ENCODE measurements at regions not wholly inside any gene's neighbourhood (a gene's known extent, or its start where the extent isn't known, plus 50 kb on each side); places are given as distances from the start of the nearest gene placed in this dataset.

DNA sequence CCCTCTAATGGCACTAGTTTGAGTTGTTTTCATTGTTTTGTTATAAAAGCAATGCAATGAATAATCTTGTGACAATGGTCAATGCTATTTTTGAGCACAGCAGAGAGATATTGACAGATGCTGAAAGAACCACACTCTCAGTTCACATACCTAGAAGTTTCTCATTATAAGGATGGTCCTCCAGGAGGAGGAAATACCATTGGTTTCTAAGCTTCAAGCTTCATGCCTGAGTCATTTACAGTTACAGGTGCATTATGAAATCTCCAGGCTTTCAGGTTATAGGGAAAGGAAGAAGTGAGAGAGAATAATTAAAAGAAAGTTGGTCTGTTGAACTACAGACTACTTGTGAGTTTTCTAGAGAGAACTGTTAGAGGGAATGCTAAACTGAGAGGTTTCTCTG lies 75.3 kb downstream of the PWWP3B start:
- intact Hi-C loops (cut with micrococcal nuclease) = no loop called here
- Histone ChIP-seq H4K91ac (ENCODE audit: insufficient read depth, low read depth, low read length) (no peak overlapping the region), H2BK5ac (ENCODE audit: low read depth, low read length, poor library complexity, severe bottlenecking) (no peak overlapping the region), H4K20me1 (ENCODE audit: insufficient read depth, low read length) (no peaks in the 10 kb centered on the region), H2AFZ (replicated peaks; ENCODE audit: low read length, poor library complexity) (no peak overlapping the region), H2BK20ac (ENCODE audit: low read depth, low read length) (no peak overlapping the region), H3K4ac (ENCODE audit: low read depth, low read length) (no peak overlapping the region), H3K18ac (ENCODE audit: low read depth, low read length) (no peak overlapping the region), H3K4me1 (ENCODE audit: control insufficient read depth, insufficient read depth, low read length) (no peaks in the 10 kb centered on the region), H3K9me1 (ENCODE audit: insufficient read depth, low read length) (no peaks in the 10 kb centered on the region), H3K14ac (replicated peaks; ENCODE audit: low read depth, low read length) (no peak overlapping the region), H3K79me1 (ENCODE audit: low read depth in 1 of 2, low read length in 2 of 2) (no peaks in the 10 kb centered on the region), H3K27ac (ENCODE audit: insufficient read depth, low read length) (no peak overlapping the region), H3K56ac (ENCODE audit: extremely low read depth, insufficient read depth, low read length) (no peak overlapping the region), H4K5ac (ENCODE audit: low read depth, low read length) (no peak overlapping the region), H3K4me3 (ENCODE audit: insufficient read depth, low read depth, low read length) (no peak overlapping the region), H2BK15ac (ENCODE audit: low read depth, low read length) (no peak overlapping the region), H2AK9ac (replicated peaks; ENCODE audit: low read depth, low read length, poor library complexity) (no peak overlapping the region), H3K23ac (ENCODE audit: low read depth, low read length) (no peak overlapping the region), H3K9ac (ENCODE audit: low read depth, low read length) (no peak overlapping the region), H3K27me3 (ENCODE audit: control insufficient read depth, insufficient read depth, low read length) (no peaks in the 10 kb centered on the region; the same call in 1 of the 2 replicates), H3K9me3 (ENCODE audit: control insufficient read depth, insufficient read depth, low read length) (no peaks in the 10 kb centered on the region), H2BK120ac (ENCODE audit: low read depth, low read length) (no peak overlapping the region), H4K8ac (ENCODE audit: low read depth in 2 of 2, low read length in 2 of 2) (no peak overlapping the region), H2AK5ac (ENCODE audit: low read depth, low read length) (no peak overlapping the region), H3K4me2 (ENCODE audit: low read depth, low read length) (no peak overlapping the region), H3K36me3 (ENCODE audit: control insufficient read depth, insufficient read depth, low read length) (no peaks in the 10 kb centered on the region)
- ChIA-PET POLR2A (ENCODE audit: unreplicated experiment) (no interaction called here), CTCF (no interaction called here)
- ATAC-seq (ENCODE audit: low read depth) (no peak), DNase-seq (no peak)
- TF ChIP-seq, protein P1, sequence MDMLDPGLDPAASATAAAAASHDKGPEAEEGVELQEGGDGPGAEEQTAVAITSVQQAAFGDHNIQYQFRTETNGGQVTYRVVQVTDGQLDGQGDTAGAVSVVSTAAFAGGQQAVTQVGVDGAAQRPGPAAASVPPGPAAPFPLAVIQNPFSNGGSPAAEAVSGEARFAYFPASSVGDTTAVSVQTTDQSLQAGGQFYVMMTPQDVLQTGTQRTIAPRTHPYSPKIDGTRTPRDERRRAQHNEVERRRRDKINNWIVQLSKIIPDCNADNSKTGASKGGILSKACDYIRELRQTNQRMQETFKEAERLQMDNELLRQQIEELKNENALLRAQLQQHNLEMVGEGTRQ (IDR thresholded peaks at IDR 0.05; ENCODE audit: low read depth, low read length) = no peak
- TF ChIP-seq, protein P2, sequence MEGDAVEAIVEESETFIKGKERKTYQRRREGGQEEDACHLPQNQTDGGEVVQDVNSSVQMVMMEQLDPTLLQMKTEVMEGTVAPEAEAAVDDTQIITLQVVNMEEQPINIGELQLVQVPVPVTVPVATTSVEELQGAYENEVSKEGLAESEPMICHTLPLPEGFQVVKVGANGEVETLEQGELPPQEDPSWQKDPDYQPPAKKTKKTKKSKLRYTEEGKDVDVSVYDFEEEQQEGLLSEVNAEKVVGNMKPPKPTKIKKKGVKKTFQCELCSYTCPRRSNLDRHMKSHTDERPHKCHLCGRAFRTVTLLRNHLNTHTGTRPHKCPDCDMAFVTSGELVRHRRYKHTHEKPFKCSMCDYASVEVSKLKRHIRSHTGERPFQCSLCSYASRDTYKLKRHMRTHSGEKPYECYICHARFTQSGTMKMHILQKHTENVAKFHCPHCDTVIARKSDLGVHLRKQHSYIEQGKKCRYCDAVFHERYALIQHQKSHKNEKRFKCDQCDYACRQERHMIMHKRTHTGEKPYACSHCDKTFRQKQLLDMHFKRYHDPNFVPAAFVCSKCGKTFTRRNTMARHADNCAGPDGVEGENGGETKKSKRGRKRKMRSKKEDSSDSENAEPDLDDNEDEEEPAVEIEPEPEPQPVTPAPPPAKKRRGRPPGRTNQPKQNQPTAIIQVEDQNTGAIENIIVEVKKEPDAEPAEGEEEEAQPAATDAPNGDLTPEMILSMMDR (conservative IDR thresholded peaks at IDR 0.05; ENCODE audit: low read depth, low read length) = no peak
- TF ChIP-seq FOS (IDR thresholded peaks at IDR 0.05; ENCODE audit: low read depth, low read length) (no peak), RCOR1 (IDR thresholded peaks at IDR 0.05; ENCODE audit: insufficient replicate concordance, low read length) (no peak), BHLHE40 (IDR thresholded peaks at IDR 0.05; ENCODE audit: low read depth, low read length) (no peak), MXI1 (IDR thresholded peaks at IDR 0.05; ENCODE audit: borderline replicate concordance, low read depth, low read length) (no peak), SMC3 (IDR thresholded peaks at IDR 0.05; ENCODE audit: low read depth, low read length) (no peak), RAD21 (IDR thresholded peaks at IDR 0.05; ENCODE audit: low read length) (no peak), CHD1 (IDR thresholded peaks at IDR 0.05; ENCODE audit: low read depth, low read length) (no peak), RFX5 (IDR thresholded peaks at IDR 0.05; ENCODE audit: low read depth, low read length) (no peak), MAFK (IDR thresholded peaks at IDR 0.05; ENCODE audit: low read depth, low read length) (no peak), POLR2A (IDR thresholded peaks at IDR 0.05; ENCODE audit: low read depth, low read length) (no peak), MAZ (IDR thresholded peaks at IDR 0.05; ENCODE audit: borderline replicate concordance, low read depth, low read length) (no peak)
- TF ChIP-seq, protein P3, sequence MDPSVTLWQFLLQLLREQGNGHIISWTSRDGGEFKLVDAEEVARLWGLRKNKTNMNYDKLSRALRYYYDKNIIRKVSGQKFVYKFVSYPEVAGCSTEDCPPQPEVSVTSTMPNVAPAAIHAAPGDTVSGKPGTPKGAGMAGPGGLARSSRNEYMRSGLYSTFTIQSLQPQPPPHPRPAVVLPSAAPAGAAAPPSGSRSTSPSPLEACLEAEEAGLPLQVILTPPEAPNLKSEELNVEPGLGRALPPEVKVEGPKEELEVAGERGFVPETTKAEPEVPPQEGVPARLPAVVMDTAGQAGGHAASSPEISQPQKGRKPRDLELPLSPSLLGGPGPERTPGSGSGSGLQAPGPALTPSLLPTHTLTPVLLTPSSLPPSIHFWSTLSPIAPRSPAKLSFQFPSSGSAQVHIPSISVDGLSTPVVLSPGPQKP (IDR thresholded peaks at IDR 0.05; ENCODE audit: borderline replicate concordance, low read depth, low read length) = no peak
- BruUV-seq (replicated peaks) = no TSS peak
- dilution Hi-C loops (cut with HindIII; ENCODE audit: low sequenced_read_pairs, unreplicated experiment) = no loop called here
- in situ Hi-C loops (cut with MboI; ENCODE audit: low sequenced_read_pairs) = no loop called here

Data from IMR-90 (cell line).